ENCODE measurements at regions not wholly inside any gene's neighbourhood (a gene's known extent, or its start where the extent isn't known, plus 50 kb on each side); places are given as distances from the start of the nearest gene placed in this dataset.

GRCh38 chr14:84203896-84204295, 1326.0 kb upstream of the FLRT2 start:
- TF ChIP-seq CTCF (IDR thresholded peaks at IDR 0.05) (no peak), POLR2A (IDR thresholded peaks at IDR 0.05) (no peak)
